GM12874 (cell line): ENCODE measurements at regions not wholly inside any gene's neighbourhood (a gene's known extent, or its start where the extent isn't known, plus 50 kb on each side); places are given as distances from the start of the nearest gene placed in this dataset.

Source experiments
- CTCF ChIP-seq: IDR thresholded peaks from 2 replicates; pipeline ENCODE4 v1.5.1; 2011; ENCODE audit warnings: low read depth, mild to moderate bottlenecking, control low read depth, low read length, moderate library complexity; ENCODE audit not compliant: insufficient read depth

GRCh38 chr6:163952005-163952404 is 537.5 kb downstream of the QKI start:
- TF ChIP-seq CTCF, result no peak

GRCh38 chr6:163951326-163951725 is 536.8 kb downstream of the QKI start:
- no peak for TF ChIP-seq CTCF

- TF ChIP-seq CTCF, result no peak
Measured at GRCh38 chr6:163950159-163950558, 535.6 kb downstream of the QKI start.

- no peak for TF ChIP-seq CTCF
Measured at GRCh38 chr6:163949431-163949830, 534.9 kb downstream of the QKI start.

DNA sequence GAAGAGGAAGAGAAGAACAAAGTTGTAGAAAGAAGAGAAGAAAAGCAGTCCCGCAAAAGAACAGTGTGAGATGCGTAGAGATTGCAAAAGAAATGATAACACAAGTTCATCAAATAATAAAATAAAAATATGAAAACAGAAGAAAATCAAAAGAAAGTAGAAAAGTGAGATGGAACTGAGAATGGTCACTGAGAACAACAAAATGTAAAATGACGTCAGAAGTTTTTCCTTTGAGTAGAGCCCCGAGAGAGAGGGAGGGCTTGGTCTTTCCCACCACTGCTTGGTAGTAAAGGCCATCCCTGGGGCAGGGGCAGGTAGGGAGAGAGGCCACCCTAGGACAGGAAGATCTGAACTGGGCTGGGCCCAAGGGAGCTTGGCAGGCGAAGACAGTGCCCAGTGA is 533.7 kb downstream of the QKI start:
- no peak for TF ChIP-seq CTCF

- no peak for TF ChIP-seq CTCF
Measured at GRCh38 chr6:163947276-163947675, 532.8 kb downstream of the QKI start.

DNA sequence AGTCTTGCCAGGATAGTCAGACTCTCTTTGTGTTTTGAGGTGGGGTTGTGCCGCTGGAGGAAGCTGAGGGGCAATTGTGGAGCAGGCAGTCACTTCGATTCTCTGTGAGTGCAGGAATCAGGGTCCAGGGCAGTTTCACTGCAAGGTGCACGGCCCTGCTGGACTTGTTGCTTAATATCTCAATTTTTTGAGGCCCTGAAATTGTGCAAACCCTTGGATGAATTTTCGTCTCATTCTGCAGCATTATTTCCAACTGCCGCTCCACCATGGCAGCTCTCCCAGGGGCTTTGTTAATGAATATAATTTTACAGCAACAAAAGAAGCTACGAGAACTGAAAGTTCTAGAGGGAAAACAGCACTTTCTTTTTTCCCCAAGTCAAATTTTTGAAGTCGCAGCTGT is 531.9 kb downstream of the QKI start:
- no peak for TF ChIP-seq CTCF

DNA sequence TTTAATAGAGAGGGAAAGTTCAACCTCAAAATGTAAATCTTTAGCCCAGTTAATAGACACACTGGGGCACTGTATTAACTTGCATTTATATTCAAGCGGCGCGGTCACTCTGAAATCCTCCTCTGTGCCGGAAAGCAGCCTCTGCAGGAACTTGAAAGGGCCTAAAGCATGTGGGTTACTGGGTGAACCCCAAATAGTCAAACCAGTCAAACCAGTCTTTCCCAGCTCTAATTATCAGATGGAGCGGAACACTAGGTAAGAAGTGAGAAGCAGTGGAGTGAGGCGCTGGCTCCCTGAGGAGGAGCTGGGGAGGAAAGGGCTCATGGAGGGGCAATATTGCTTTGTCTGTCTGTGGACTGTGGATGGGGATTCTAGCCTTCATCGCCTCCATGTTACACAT is 531.3 kb downstream of the QKI start:
- no peak for TF ChIP-seq CTCF
